SU-DHL-6 (cell line): ENCODE measurements at regions not wholly inside any gene's neighbourhood (a gene's known extent, or its start where the extent isn't known, plus 50 kb on each side); places are given as distances from the start of the nearest gene placed in this dataset.

Source experiments
- H2AFZ ChIP-seq: fragments of 200-600 bp; sonication (generic); 2 replicates; pipeline ENCODE4 v1.6.1; 2014; ENCODE audit warnings: low read depth, mild to moderate bottlenecking, moderate library complexity, mixed read lengths, antibody characterized with exemption, low read length; ENCODE audit not compliant: severe bottlenecking
- H3F3A ChIP-seq: fragments of 200-600 bp; shearing (Covaris generic); 2 replicates; pipeline ENCODE4 v1.6.0; 2016; ENCODE audit warnings: antibody characterized with exemption, mild to moderate bottlenecking; ENCODE audit not compliant: insufficient read depth
- H3K27ac ChIP-seq: fragments of 200-600 bp; sonication (generic); 2 replicates; pipeline ENCODE4 v1.5.1; 2016; ENCODE audit warnings: low read depth, mild to moderate bottlenecking, low read length, moderate library complexity, mixed read lengths
- H3K27me3 ChIP-seq: fragments of 200-600 bp; sonication (generic), shearing (Covaris generic); 2 replicates; pipeline ENCODE4 v1.6.0; 2014; ENCODE audit warnings: mild to moderate bottlenecking, low read length
- H3K36me3 ChIP-seq: fragments of 200-600 bp; sonication (generic); 2 replicates; pipeline ENCODE4 v1.6.1; 2014; ENCODE audit warnings: mild to moderate bottlenecking, low read length, mixed read lengths
- H3K4me2 ChIP-seq: fragments of 300-600, 200-600 bp; shearing (Covaris generic), sonication (generic); 2 replicates; pipeline ENCODE4 v1.6.0; 2014; ENCODE audit warnings: low read length, low read depth, mild to moderate bottlenecking; ENCODE audit not compliant: poor library complexity, severe bottlenecking
- H3K4me3 ChIP-seq: fragments of 200-600 bp; sonication (generic); 2 replicates; pipeline ENCODE4 v1.5.1; 2014; ENCODE audit warnings: antibody characterized with exemption, low read length, mild to moderate bottlenecking, mixed read lengths; ENCODE audit not compliant: insufficient read depth, poor library complexity, severe bottlenecking
- H3K79me2 ChIP-seq: fragments of 200-600 bp; sonication (generic); 2 replicates; pipeline ENCODE4 v1.6.1; 2014; ENCODE audit warnings: mild to moderate bottlenecking, low read length, moderate library complexity; ENCODE audit not compliant: insufficient read depth
- H3K9ac ChIP-seq: fragments of 200-600 bp; sonication (generic); 2 replicates; pipeline ENCODE4 v1.7.0; 2014; ENCODE audit warnings: mild to moderate bottlenecking, low read length
- H3K9me2 ChIP-seq: fragments of 200-600 bp; sonication (generic); replicated peaks from 2 replicates; pipeline ENCODE4 v1.6.1; 2014; ENCODE audit warnings: low read length; ENCODE audit not compliant: insufficient read depth
- H3K9me3 ChIP-seq: fragments of 200-600 bp; sonication (generic); 2 replicates; pipeline ENCODE4 v1.6.1; 2014; ENCODE audit warnings: low read length, mixed read lengths; ENCODE audit not compliant: insufficient read depth
- H4K20me1 ChIP-seq: fragments of 200-600 bp; sonication (generic); 2 replicates; pipeline ENCODE4 v1.6.1; 2014; ENCODE audit warnings: low read depth, mild to moderate bottlenecking, antibody characterized with exemption, low read length, moderate library complexity, mixed read lengths
- EZH2phosphoT487 ChIP-seq: fragments of 200-600 bp; sonication (generic), shearing (Covaris generic); conservative IDR thresholded peaks from 2 replicates; pipeline ENCODE4 v1.6.1; 2018; ENCODE audit warnings: mild to moderate bottlenecking, antibody characterized with exemption, low read length, moderate library complexity, mixed read lengths
- TF ChIP-seq, protein P1 (sequence below): fragments of 200-600 bp; sonication (generic); IDR thresholded peaks from one replicate; pipeline ENCODE4 v1.5.1; 2017; ENCODE audit warnings: antibody characterized with exemption, mild to moderate bottlenecking, low read length, moderate library complexity; ENCODE audit not compliant: insufficient read depth, poor library complexity, severe bottlenecking

DNA sequence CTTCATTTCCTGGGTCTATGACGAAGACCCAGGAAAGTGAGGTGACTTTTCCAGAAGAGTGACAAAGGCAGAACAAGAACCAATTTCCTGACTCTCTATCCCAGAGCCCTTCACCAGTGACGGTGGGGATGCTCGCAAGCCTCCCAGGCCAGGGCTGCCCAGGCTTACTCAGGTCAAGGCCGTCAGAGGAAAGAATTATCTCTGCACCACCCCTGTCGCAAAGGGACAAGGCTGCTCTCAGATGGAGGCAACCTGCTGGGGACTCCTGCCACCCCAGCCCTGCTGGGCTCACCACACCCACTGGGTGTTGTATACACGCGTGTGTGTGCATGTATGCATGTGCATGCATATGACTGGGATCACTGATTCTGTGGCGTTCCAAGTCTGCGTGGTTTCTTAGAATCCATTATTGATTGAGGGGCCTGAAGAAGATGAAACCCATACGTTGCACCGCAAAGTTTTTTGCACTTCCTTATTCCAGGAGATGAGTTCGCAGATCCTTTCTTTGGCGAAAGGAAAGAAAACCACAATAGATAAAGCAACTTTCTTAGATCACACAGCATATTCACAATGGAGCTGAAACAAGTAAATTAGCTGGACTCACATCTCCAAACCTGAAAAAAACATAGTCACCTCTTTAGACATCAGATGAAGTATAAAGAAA is 255.8 kb downstream of the RHOU start:
- no peak overlapping the region for H3K4me3 ChIP-seq
- H3K27me3 ChIP-seq: no peaks in the 10 kb centered on the region
- no peaks in the 10 kb centered on the region for H3K79me2 ChIP-seq
- no peak overlapping the region for H3K4me2 ChIP-seq
- no peaks in the 10 kb centered on the region for H3K9me3 ChIP-seq
- TF ChIP-seq EZH2phosphoT487: no peak
- TF ChIP-seq, protein P1, sequence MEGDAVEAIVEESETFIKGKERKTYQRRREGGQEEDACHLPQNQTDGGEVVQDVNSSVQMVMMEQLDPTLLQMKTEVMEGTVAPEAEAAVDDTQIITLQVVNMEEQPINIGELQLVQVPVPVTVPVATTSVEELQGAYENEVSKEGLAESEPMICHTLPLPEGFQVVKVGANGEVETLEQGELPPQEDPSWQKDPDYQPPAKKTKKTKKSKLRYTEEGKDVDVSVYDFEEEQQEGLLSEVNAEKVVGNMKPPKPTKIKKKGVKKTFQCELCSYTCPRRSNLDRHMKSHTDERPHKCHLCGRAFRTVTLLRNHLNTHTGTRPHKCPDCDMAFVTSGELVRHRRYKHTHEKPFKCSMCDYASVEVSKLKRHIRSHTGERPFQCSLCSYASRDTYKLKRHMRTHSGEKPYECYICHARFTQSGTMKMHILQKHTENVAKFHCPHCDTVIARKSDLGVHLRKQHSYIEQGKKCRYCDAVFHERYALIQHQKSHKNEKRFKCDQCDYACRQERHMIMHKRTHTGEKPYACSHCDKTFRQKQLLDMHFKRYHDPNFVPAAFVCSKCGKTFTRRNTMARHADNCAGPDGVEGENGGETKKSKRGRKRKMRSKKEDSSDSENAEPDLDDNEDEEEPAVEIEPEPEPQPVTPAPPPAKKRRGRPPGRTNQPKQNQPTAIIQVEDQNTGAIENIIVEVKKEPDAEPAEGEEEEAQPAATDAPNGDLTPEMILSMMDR: no peak
- H3K9ac ChIP-seq: no peak overlapping the region
- no peak overlapping the region for H3K27ac ChIP-seq
- H4K20me1 ChIP-seq: no peaks in the 10 kb centered on the region
- no peaks in the 10 kb centered on the region for H3F3A ChIP-seq
- H2AFZ ChIP-seq: no peak overlapping the region
- H3K9me2 ChIP-seq: no peaks in the 10 kb centered on the region
- no peaks in the 10 kb centered on the region for H3K36me3 ChIP-seq

DNA sequence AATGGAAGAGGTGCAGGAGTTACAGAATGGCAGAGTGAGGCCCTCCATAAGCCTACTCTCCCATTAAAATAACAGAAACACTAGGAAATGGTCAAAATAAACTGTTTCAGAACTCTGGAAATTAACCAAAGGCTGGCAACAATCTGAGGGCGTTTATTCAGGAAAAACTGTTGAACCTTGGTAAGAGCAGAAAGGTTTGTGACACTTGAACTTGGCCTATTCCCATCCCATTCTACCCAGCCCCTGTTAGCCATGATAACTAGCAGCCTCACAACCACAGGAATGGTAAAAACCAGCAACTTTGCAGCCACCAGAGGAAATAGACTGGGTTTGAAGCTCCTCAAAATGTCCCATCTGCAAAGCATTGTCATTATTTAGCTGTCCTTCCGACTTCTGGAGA is 256.8 kb downstream of the RHOU start:
- TF ChIP-seq EZH2phosphoT487: no peak
- TF ChIP-seq, protein P1: no peak
- H3K36me3 ChIP-seq: no peaks in the 10 kb centered on the region
- no peaks in the 10 kb centered on the region for H3F3A ChIP-seq
- H3K9me2 ChIP-seq: no peaks in the 10 kb centered on the region
- no peak overlapping the region for H3K27ac ChIP-seq
- H3K79me2 ChIP-seq: no peaks in the 10 kb centered on the region
- H3K9ac ChIP-seq: no peak overlapping the region
- no peaks in the 10 kb centered on the region for H3K27me3 ChIP-seq
- H2AFZ ChIP-seq: no peak overlapping the region
- no peak overlapping the region for H3K4me2 ChIP-seq
- H3K4me3 ChIP-seq: no peak overlapping the region
- H3K9me3 ChIP-seq: no peaks in the 10 kb centered on the region
- no peaks in the 10 kb centered on the region for H4K20me1 ChIP-seq

DNA sequence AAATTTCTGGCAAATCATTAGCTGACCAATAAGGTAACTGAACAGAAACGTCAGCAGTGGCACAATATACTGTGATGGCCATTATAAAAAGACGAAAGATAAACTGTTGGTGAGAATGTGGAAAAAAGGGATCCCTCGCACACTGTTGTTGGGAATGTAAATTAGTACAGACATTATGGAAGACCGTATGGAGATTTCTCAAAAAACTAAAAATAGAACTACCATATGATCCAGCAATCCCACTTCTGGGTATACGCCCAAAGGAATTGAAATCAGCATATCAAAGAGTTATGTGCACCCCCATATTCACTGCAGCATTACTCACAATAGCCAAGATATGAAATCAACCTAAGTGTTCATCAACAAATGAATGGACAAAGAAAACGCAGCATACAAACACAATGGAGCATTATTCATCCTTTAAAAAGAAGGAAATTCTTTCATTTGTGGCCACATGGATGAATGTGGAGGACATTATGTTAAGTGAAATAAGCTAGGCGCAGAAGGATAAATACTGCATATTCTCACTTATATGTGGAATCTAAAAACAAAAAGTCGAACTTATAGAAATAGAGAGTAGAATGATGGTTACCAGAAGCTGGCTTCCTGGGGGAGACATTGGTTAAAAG is 257.7 kb downstream of the RHOU start:
- H3K27ac ChIP-seq: no peak overlapping the region
- no peaks in the 10 kb centered on the region for H3K79me2 ChIP-seq
- no peaks in the 10 kb centered on the region for H3F3A ChIP-seq
- H3K4me3 ChIP-seq: no peak overlapping the region
- no peak overlapping the region for H2AFZ ChIP-seq
- H3K27me3 ChIP-seq: no peaks in the 10 kb centered on the region
- no peak overlapping the region for H3K9ac ChIP-seq
- no peaks in the 10 kb centered on the region for H3K36me3 ChIP-seq
- H3K4me2 ChIP-seq: no peak overlapping the region
- no peaks in the 10 kb centered on the region for H3K9me2 ChIP-seq
- TF ChIP-seq, protein P1: no peak
- no peak for TF ChIP-seq EZH2phosphoT487
- H3K9me3 ChIP-seq: no peaks in the 10 kb centered on the region
- H4K20me1 ChIP-seq: no peaks in the 10 kb centered on the region
